Stimulated activated naive CD4-positive, alpha-beta T cell treated with Interleukin-2 at 50 U/mL for 16 hours (primary cell): ENCODE measurements at regions not wholly inside any gene's neighbourhood (a gene's known extent, or its start where the extent isn't known, plus 50 kb on each side); places are given as distances from the start of the nearest gene placed in this dataset.

Source experiments
- DNase-seq: peaks from one replicate; lab custom pipeline; 2025; lab: John Stamatoyannopoulos, UW

DNA sequence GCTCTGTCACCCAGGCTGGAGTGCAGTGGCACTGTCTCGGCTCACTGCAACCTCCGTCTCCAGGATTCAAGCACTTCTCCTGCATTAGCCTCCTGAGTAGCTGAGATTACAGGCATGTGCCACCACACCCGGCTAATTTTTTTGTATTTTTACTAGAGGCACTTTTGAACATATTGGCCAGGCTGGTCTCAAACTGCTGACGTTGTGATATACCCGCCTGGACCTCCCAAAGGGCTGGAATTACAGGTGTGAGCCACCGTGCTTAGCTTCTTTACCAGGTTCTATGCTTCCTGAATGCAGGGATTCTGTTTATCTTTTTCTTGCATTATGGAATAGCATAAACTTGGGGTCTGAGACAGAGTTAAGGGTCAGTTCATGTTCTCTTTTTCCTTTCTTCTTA, 317.9 kb upstream of the RBFOX1 start:
- no peak for DNase-seq

DNA sequence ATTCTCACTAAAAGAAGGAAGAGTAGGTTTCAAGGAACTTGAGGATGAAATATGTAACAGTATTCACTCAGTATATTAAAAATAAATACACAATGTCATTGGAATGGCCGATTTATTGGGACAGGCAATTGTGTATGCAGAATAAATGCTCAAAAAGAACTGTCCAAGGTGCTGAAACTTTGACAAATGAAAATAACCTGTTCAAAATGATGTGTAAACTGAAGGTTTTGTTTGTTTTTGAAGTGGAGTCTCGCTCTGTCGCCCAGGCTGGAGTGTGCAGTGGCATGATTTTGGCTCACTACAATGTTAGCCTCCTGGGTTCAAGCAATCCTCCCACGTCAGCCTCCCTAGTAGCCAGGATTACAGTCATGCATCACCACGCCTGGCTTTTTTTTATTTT, 318.7 kb upstream of the RBFOX1 start:
- DNase-seq: no peak

GRCh38 chr16:7004266-7004665, 328.4 kb upstream of the RBFOX1 start:
- no peak for DNase-seq

DNA sequence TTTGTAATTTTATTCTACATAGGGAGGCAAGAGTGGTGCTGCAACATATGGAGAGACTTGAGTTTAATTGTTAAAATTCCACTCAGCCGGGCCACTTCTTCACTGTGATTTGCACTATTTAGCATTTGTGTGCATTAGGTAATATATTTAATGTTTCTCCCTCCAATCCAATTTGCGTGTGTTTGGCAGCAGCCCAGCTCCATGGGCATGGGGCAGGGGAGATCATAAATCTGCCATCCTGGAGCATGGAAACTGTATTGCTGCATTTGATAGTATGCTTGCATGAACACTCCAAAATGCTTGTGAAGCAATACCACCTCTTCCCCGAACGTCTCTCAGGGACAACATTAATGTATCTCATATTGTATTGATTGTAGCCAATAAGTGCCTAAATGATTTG, 339.1 kb upstream of the RBFOX1 start:
- no peak for DNase-seq

GRCh38 chr16:6988846-6989245, 343.8 kb upstream of the RBFOX1 start:
- no peak for DNase-seq

DNA sequence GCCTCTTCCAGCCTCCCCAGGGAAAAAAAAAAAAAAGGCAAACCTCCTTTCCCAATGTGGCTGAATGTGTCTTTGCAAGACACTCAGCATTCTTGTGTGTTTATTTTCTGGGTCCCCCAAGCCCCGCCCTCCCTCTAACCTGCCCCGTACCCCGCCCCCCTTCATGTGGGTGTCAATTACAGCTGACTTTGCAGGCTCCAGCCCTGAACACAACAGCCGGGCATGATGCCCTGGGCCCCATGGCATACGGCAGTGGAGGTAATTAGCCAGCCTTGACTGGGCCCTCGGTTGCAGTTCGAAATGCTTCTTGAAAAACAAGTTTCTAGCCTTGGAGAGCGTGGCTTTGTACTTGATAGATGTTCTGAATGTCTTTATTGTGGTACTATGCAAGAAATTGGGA, 354.7 kb upstream of the RBFOX1 start:
- DNase-seq: no peak

DNA sequence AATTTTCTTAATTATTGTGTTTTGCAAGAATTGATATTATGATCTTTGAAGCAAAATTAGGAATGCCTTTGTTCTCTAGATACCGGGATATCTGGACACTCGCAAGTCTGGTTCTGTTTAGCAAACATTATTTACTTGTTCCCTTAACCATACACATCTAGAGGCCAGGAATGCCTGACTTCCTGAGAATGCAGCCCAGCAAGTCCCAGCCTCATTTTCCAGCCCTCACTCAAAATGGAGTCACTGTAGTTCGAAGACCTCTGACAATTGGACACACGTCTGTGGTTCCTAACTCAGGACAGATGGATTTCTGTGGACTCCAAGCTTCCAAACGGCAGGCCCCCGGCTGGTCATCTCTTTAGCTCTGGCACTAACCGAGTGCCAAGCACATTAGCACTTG, 355.4 kb upstream of the RBFOX1 start:
- no peak for DNase-seq

DNA sequence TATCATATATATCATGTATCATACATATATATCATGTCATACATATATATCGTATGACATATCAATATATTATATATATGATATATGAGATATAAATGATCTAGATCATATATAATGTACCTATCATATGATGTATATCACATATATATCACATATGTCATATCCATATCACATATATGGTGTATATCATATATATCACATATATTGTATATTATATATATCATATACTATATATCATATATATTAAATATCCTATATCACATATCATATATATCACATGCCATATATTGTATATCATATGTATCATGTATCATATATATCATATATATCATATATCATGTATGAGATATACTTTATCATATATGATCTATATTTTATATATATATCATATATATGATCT, 355.9 kb upstream of the RBFOX1 start:
- DNase-seq: no peak

GRCh38 chr16:6970171-6970857, 362.3 kb upstream of the RBFOX1 start:
- no peak for DNase-seq

DNA sequence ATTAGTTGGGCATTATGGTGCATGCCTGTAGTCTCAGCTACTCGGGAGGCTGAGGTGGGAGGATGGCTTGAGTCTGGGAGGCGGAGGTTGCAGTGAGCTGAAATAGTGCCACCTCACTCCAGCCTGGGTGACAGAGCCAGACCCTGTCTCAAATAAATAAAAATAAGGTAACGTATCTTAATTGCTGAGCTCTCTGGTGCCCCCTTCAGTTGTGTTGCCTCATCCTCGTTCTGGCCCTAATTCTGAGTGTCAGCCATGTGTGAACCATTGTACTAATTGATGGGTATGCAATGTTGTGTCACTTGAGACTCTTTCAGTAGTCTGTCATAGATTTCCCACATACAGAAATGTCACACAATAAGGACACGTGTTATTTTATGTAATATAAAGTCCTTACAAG, 363.1 kb upstream of the RBFOX1 start:
- DNase-seq: no peak

- DNase-seq: no peak
These were observed 364.8 kb upstream of the RBFOX1 start for GRCh38 chr16:6967796-6968320.

GRCh38 chr16:6966925-6967324, 365.7 kb upstream of the RBFOX1 start:
- no peak for DNase-seq

- no peak for DNase-seq
These were observed 368.0 kb upstream of the RBFOX1 start for GRCh38 chr16:6964679-6965078.

- no peak for DNase-seq
These were observed 370.9 kb upstream of the RBFOX1 start for GRCh38 chr16:6961704-6962103.

GRCh38 chr16:6958184-6958583, 374.5 kb upstream of the RBFOX1 start:
- no peak for DNase-seq

GRCh38 chr16:6957681-6958080, 375.0 kb upstream of the RBFOX1 start:
- DNase-seq: no peak

GRCh38 chr16:6956511-6956910, 376.1 kb upstream of the RBFOX1 start:
- DNase-seq: no peak

DNA sequence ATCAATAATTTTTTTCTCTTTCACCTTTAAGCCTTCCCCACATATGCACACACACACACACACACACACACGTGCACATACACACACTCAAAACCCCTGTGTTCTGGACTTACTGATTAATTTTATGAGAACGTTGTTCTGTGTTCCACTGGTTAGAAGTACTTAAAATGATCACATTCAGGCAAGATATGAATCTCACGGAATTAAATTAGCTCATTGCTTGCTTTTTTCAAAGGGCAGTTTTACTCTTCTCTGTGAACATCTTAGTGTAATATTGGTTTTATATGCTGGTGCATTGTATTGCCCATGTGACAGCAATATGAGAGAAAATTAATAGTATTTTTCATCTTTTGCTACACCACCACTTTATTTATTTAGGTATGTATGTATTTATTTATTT, 377.3 kb upstream of the RBFOX1 start:
- no peak for DNase-seq

GRCh38 chr16:6949240-6949639, 383.4 kb upstream of the RBFOX1 start:
- no peak for DNase-seq

- DNase-seq: no peak
These were observed 385.4 kb upstream of the RBFOX1 start for GRCh38 chr16:6947291-6947690.

GRCh38 chr16:6946802-6947201, 385.8 kb upstream of the RBFOX1 start:
- no peak for DNase-seq

DNA sequence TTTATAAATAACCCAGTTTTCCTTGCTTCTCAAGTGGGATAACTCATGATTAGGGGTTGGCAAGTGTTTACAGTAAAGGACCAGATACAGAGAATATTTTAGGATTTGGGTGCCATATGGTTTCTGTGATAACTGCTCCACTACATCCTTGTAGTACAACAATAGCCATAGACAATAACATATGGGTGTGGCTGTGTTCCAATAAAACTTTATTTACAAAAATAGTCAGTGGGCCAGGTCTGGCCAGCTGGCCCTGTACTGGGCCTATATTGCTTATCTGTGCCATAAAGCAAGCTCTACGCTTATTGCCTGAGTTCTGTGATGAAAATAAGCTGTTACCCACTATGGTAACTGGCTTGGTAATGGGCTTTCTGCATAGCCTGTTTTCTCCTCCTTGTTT, 386.5 kb upstream of the RBFOX1 start:
- DNase-seq: no peak

DNA sequence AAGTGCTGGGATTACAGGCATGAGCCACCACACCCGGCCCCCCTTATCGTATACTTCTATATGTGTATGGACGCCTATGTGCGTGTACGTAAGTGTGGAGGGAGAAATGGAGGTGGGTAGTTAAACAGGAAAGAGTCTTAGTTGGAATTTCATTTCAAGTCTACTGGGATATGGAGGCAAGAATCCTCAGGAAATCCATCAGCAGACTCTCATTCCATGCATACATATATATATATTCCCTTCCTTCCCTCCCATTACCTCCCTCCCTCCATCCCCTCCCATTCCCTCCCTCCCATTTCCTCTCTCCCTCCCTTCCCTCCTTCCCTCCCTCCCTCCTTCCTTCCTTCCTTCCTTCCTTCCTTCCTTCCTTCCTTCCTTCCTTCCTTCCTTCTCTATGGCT, 391.7 kb upstream of the RBFOX1 start:
- no peak for DNase-seq

DNA sequence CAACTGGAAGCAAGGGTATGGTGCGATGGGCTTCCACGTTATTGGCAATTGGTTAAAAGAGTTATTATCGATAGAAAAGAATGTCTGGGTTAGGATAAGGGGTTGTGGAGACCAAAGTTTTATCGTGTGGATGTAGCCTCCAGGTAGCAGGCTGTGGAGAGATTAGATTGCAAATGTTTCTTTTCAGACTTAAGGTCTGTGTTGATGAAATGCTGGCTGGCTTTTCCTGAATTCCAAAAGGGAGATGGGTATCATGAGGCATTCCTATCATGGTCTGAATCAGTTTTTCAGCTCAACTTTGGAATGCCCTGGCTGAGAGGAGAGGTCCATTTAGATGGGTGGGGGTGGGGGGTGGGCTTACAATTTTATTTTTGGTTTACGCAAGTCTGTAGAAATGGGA, 395.0 kb upstream of the RBFOX1 start:
- DNase-seq: no peak
